Kidney capillary endothelial cell (primary cell): ENCODE measurements at regions not wholly inside any gene's neighbourhood (a gene's known extent, or its start where the extent isn't known, plus 50 kb on each side); places are given as distances from the start of the nearest gene placed in this dataset.

ENCODE experiments used
- DNase-seq: peaks from one replicate; pipeline ENCODE4 v3.0.0-alpha.2; 2018; ENCODE audit warnings: low spot score

- no peak for DNase-seq
Measured at GRCh38 chr4:136281889-136282288, 1250.4 kb downstream of the PCDH18 start.

- no peak for DNase-seq
Measured at GRCh38 chr4:136281307-136281706, 1251.0 kb downstream of the PCDH18 start.

- DNase-seq = no peak
Measured at GRCh38 chr4:136277741-136278140, 1254.6 kb downstream of the PCDH18 start.

GRCh38 chr4:136246876-136247275 lies 1285.4 kb downstream of the PCDH18 start:
- no peak for DNase-seq

GRCh38 chr4:136241221-136241986 lies 1290.9 kb downstream of the PCDH18 start:
- no peak for DNase-seq

- DNase-seq = no peak
Measured at GRCh38 chr4:136227315-136227714, 1305.0 kb downstream of the PCDH18 start.

- no peak for DNase-seq
Measured at GRCh38 chr4:136219592-136220125, 1312.6 kb downstream of the PCDH18 start.

GRCh38 chr4:136203199-136203598 lies 1329.1 kb downstream of the PCDH18 start:
- no peak for DNase-seq

GRCh38 chr4:136198358-136198757 lies 1333.9 kb downstream of the PCDH18 start:
- no peak for DNase-seq

- DNase-seq = no peak
Measured at GRCh38 chr4:136194962-136195361, 1337.3 kb downstream of the PCDH18 start.

- no peak for DNase-seq
Measured at GRCh38 chr4:136186650-136187049, 1345.6 kb downstream of the PCDH18 start.

GRCh38 chr4:136183513-136183912 lies 1348.8 kb downstream of the PCDH18 start:
- no peak for DNase-seq

GRCh38 chr4:136156947-136157346 lies 1375.3 kb downstream of the PCDH18 start:
- no peak for DNase-seq

GRCh38 chr4:136150046-136150445 lies 1382.2 kb downstream of the PCDH18 start:
- no peak for DNase-seq

- DNase-seq = no peak
Measured at GRCh38 chr4:136136601-136137000, 1395.7 kb downstream of the PCDH18 start.

GRCh38 chr4:136124251-136124745 lies 1408.0 kb downstream of the PCDH18 start:
- DNase-seq = no peak

GRCh38 chr4:136121426-136121825 lies 1410.9 kb downstream of the PCDH18 start:
- DNase-seq = no peak

GRCh38 chr4:136113921-136114320 lies 1418.4 kb downstream of the PCDH18 start:
- no peak for DNase-seq

- DNase-seq = no peak
Measured at GRCh38 chr4:136112116-136112515, 1420.2 kb downstream of the PCDH18 start.

GRCh38 chr4:136106753-136107152 lies 1425.5 kb downstream of the PCDH18 start:
- DNase-seq = no peak

- no peak for DNase-seq
Measured at GRCh38 chr4:136103616-136104015, 1428.7 kb downstream of the PCDH18 start.

- no peak for DNase-seq
Measured at GRCh38 chr4:136097676-136098075, 1434.6 kb downstream of the PCDH18 start.

GRCh38 chr4:136088211-136088867 lies 1444.0 kb downstream of the PCDH18 start:
- no peak for DNase-seq
